ENCODE measurements at regions not wholly inside any gene's neighbourhood (a gene's known extent, or its start where the extent isn't known, plus 50 kb on each side); places are given as distances from the start of the nearest gene placed in this dataset.

- no peak for TF ChIP-seq ZBTB40 (IDR thresholded peaks at IDR 0.05)
- no peak for TF ChIP-seq ZBTB40 (CRISPR knock-in tag; IDR thresholded peaks at IDR 0.05)
- TF ChIP-seq NCOA6 (IDR thresholded peaks at IDR 0.05) = no peak
- no peak for TF ChIP-seq GABPB2 (CRISPR knock-in tag; conservative IDR thresholded peaks at IDR 0.05)
- TF ChIP-seq HDAC2 (IDR thresholded peaks at IDR 0.05) = no peak
- TF ChIP-seq MIER1 (IDR thresholded peaks at IDR 0.05; ENCODE audit: low read depth) = no peak
- no peak for TF ChIP-seq KDM4B (IDR thresholded peaks at IDR 0.05; ENCODE audit: borderline replicate concordance in 2 of 2, low read depth in 1 of 2)
- no peak for TF ChIP-seq NCOA1 (IDR thresholded peaks at IDR 0.05; ENCODE audit: low read depth)
- TF ChIP-seq SMAD1 (IDR thresholded peaks at IDR 0.05; ENCODE audit: low read depth, low read length, partially characterized antibody) = no peak
- no peak for TF ChIP-seq GABPA (tag; conservative IDR thresholded peaks at IDR 0.05; ENCODE audit: low read depth)
Observed at GRCh38 chr13:106835477-106835876, 267.5 kb upstream of the ARGLU1 start (continued).

Data from K562 (cell line).